ENCODE measurements at regions not wholly inside any gene's neighbourhood (a gene's known extent, or its start where the extent isn't known, plus 50 kb on each side); places are given as distances from the start of the nearest gene placed in this dataset.
"Not testable (repeated sequence)": the region's sequence is repeated elsewhere in the genome, so short reads cannot be mapped to it uniquely, and the experiment has no call there.

- DNase-seq (ENCODE audit: low read depth), result no peak
Measured at GRCh38 chr3:25844891-25845290, 55.0 kb downstream of the OXSM start.

- DNase-seq (ENCODE audit: low read depth), result no peak
Measured at GRCh38 chr3:25846282-25846681, 56.4 kb downstream of the OXSM start.

- no peak for DNase-seq (ENCODE audit: low read depth)
Measured at GRCh38 chr3:25849091-25849490, 59.2 kb downstream of the OXSM start.

- peak; percentile 11 for DNase-seq (ENCODE audit: low read depth)
Measured at GRCh38 chr3:25849641-25850385, 59.9 kb downstream of the OXSM start.

- DNase-seq (ENCODE audit: low read depth), result not testable (repeated sequence)
Measured at GRCh38 chr3:25851693-25852259, 61.9 kb downstream of the OXSM start.

GRCh38 chr3:25854214-25854613 is 64.3 kb downstream of the OXSM start:
- no peak for DNase-seq (ENCODE audit: low read depth)

GRCh38 chr3:25854635-25855034 is 64.7 kb downstream of the OXSM start:
- peak; percentile 27 for DNase-seq (ENCODE audit: low read depth)

GRCh38 chr3:25855266-25855784 is 65.4 kb downstream of the OXSM start:
- no peak for DNase-seq (ENCODE audit: low read depth)

- peak; percentile 20 for DNase-seq (ENCODE audit: low read depth)
Measured at GRCh38 chr3:25856902-25857518, 67.1 kb downstream of the OXSM start.

GRCh38 chr3:25861566-25861965 is 71.7 kb downstream of the OXSM start:
- DNase-seq (ENCODE audit: low read depth), result no peak

- DNase-seq (ENCODE audit: low read depth), result no peak
Measured at GRCh38 chr3:25863011-25863415, 73.1 kb downstream of the OXSM start.

- DNase-seq (ENCODE audit: low read depth), result peak; percentile 13
Measured at GRCh38 chr3:25863416-25863959, 73.6 kb downstream of the OXSM start.

- DNase-seq (ENCODE audit: low read depth), result no peak
Measured at GRCh38 chr3:25870452-25870851, 80.6 kb downstream of the OXSM start.

- DNase-seq (ENCODE audit: low read depth), result no peak
Measured at GRCh38 chr3:25872200-25872877, 82.4 kb downstream of the OXSM start.

GRCh38 chr3:25883492-25883891 is 93.6 kb downstream of the OXSM start:
- no peak for DNase-seq (ENCODE audit: low read depth)

- DNase-seq (ENCODE audit: low read depth), result no peak
Measured at GRCh38 chr3:25884981-25885380, 95.1 kb downstream of the OXSM start.

GRCh38 chr3:25885544-25885943 is 95.7 kb downstream of the OXSM start:
- peak; percentile 49 for DNase-seq (ENCODE audit: low read depth)

- DNase-seq (ENCODE audit: low read depth), result no peak
Measured at GRCh38 chr3:25887907-25888306, 98.0 kb downstream of the OXSM start.

GRCh38 chr3:25888892-25889524 is 99.1 kb downstream of the OXSM start:
- no peak for DNase-seq (ENCODE audit: low read depth)

GRCh38 chr3:25889525-25889917 is 99.6 kb downstream of the OXSM start:
- DNase-seq (ENCODE audit: low read depth), result no peak

GRCh38 chr3:25894101-25894500 is 104.2 kb downstream of the OXSM start:
- DNase-seq (ENCODE audit: low read depth), result no peak
